ENCODE measurements at regions not wholly inside any gene's neighbourhood (a gene's known extent, or its start where the extent isn't known, plus 50 kb on each side); places are given as distances from the start of the nearest gene placed in this dataset.

GRCh38 chr12:113610698-113611097 lies 139.0 kb upstream of the LHX5 start:
- no peak for DNase-seq

DNA sequence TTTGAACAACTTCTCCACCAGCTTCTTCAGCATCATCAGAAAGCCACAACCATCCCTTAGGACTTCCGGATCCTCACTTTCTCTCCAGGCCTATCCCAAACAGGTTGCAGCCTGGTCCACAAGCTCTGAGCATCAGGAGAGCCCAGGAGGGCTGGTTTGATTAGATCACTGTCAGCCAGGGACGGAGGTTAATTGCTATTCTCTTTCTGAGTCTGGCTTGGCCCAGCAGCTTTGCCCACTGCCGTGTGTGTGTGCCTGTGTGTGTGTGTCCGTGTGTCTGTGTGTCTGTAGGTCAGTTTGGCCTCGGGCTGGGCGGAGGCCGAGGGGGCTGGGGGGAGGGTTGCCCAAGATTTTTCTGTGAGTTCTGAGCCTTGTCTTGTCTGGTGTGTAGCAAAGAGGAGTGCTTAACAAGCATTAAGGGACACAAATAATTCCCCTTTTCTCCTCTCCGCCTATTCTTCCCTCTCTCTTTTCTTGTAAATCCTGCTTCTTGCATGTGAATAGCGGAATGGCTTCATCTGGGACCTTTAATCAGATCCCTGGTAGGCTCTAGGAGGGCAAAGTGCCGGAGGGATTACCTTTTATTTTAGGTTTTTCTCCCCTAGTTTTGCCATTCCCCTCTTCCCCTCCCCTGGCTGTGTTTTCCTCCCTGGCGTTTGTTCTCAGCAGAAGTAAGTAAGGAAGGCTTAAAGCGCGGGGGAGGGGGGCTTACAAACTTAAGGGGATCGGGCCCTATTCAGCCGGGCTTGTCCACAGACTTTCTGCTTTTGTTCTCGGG lies 138.2 kb upstream of the LHX5 start:
- no peak for DNase-seq

DNA sequence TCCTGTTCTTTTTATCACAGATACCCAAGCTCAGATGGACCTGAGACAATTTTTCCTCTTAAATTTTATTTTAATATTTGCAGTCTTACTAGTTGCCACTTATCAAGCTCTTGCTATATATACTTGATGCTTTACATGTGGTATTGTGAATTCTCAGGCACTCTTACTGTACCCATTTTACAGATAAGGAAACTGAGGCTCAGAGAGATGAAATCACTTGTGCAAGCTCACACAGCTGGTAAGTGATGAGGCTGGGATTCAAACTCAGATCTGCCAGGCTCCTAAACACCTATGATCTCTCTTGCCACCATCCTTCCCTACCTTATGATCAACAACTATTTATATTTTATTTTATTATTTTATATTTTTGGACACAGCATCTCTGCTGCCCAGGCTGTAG lies 133.0 kb upstream of the LHX5 start:
- no peak for DNase-seq

- DNase-seq, result no peak
These were observed 130.1 kb upstream of the LHX5 start for GRCh38 chr12:113601656-113602263.

DNA sequence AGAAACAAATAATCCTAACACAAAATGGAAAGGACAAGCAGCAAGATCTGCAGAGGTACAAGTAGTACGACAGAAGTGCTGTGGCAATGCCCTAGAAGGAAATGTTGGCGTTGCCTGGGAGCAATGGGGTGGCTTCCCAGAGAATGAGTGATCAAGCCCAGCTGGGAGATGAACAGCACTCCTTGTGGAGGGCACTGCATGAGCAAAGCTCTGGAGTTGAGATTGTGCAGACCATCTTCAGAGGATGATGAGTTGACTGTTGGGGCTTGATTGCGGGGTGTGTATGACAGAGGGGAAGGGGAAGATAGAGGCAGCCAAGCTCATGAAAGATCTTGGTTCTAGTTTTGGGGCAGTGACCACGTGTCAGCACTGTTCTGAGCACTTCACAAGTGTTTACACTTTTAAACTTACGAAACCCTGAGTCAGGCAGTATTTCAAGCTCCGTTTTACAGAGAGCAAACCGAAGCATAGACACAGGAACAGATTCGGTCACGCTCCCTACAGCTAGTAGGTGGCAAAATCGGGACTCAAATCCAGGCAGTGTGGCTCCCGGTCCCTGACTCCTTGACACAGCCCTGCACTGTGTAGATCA lies 127.2 kb upstream of the LHX5 start:
- no peak for DNase-seq

GRCh38 chr12:113594967-113595366 lies 123.3 kb upstream of the LHX5 start:
- no peak for DNase-seq

GRCh38 chr12:113591480-113591974 lies 119.9 kb upstream of the LHX5 start:
- no peak for DNase-seq

GRCh38 chr12:113589437-113589836 lies 117.8 kb upstream of the LHX5 start:
- no peak for DNase-seq

DNA sequence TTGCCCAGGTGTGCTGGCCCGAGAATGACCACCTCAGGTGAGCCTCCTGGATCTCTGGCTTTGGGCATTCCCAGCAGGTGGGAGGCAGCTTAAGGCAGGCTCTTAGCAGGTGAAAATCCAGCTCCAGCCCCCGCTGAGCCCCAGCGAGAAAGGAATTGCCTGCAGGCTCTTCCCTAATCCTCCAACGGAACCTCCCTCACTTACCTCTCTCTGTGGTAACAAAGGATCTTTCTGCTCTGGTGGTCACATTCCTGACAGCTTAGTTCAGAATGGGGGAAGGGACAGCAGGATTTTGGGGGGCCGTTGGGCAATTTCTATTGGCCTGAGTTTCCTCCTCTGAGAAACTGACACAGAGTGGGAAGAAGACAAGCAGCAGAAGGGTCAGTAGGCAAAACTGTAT lies 116.0 kb upstream of the LHX5 start:
- no peak for DNase-seq

GRCh38 chr12:113586461-113586860 lies 114.8 kb upstream of the LHX5 start:
- DNase-seq, result no peak

DNA sequence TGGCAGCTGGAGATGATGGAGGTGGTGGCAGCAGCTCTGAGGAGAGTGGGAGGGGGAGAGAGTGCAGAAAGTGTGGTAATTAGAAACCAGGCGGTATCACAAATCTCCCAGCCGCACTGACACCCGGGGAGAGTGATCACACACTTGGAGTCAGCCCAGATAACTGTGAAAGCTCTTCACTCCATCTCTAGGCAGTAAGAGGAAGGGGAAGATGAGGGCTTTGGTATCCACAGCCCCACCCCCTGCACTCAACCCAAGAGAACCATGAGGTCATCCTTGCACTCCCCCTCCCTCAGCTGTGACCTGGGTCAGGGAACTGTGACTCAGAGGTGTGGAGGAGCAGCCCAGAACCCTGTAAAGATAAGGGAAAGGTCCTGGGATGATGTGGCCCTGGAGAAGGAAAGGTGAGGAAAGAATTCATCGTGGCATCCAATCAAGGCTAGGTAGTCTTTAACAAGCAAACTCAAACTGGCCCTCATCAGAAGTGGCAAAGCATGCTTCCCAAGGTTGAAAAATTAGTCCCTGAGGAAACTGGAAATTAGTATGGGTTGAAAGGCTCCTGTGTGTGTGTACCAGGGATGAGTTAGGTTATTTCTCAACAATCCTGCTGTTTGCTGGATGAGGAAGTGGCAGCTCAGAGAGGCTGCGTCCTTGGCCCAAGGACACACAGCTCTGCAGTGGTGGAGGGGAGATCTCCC lies 111.0 kb upstream of the LHX5 start:
- no peak for DNase-seq

DNA sequence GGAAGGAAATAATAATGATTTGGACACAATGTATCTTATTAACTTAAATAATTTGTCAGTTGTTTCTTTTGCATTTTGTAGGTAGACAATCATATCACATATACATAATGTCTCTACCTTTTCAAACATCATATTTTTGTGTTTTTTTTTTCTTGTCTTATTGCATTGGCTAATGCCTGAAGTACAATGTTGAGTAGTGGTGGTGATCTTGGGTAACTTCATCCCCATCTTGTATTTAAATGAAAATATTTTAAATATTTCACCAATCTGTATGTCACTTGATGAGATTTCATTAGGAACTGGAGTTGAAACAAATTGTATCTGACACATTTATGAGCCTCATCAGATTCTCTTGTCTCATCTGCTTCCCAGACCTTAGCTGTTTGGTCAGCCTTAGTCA lies 109.7 kb upstream of the LHX5 start:
- no peak for DNase-seq

GRCh38 chr12:113580437-113580836 lies 108.8 kb upstream of the LHX5 start:
- no peak for DNase-seq

DNA sequence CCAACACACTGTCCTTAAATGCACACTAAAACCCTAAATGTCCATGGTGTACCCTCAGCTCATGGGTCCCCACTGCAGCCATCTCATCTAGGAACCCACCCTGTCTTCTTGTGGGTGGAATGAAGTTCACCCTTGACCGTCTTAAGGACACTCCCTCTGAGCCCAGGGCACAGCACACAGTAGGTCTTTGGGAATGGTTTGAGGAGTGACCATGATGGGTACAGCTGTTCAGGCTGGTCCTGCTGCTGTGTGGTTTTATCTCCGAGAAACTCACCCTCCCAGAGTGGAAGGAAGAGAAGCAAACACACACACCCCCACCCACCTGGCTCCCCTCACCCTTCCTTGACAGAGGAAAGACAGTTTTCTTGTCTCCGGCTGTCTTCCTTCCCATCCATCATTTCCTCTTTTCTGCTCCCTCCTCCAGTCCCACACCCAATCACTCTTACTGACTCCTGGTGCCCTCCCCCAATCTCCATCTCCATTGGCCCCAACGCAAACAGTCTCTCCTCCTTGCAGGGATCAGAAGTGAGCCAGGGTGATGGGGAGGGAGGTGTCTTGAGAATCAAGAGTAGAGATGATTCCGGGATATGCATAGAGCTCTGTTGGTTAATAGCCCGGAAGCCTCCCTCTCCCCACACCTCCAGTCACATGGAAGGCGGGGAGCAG lies 105.9 kb upstream of the LHX5 start:
- no peak for DNase-seq

GRCh38 chr12:113575386-113575785 lies 103.7 kb upstream of the LHX5 start:
- DNase-seq, result no peak

GRCh38 chr12:113573148-113573547 lies 101.5 kb upstream of the LHX5 start:
- no peak for DNase-seq

DNA sequence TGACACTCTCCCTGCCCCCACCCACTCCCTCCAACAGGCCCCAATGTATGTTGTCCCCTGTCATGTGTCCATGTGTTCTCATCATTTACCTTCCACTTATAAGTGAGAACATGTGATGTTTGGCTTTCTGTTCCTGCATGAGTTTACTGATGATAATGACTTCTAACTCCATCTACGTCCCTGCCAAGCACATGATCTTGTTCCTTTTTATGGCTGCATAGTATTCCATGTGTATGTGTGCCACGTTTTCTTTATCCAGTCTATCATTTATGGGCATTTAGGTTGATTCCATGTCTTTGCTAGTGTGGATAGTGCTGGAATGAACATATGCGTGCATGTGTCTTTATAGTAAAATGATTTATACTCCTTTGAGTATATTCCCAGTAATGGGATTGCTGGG lies 100.0 kb upstream of the LHX5 start:
- DNase-seq, result no peak

DNA sequence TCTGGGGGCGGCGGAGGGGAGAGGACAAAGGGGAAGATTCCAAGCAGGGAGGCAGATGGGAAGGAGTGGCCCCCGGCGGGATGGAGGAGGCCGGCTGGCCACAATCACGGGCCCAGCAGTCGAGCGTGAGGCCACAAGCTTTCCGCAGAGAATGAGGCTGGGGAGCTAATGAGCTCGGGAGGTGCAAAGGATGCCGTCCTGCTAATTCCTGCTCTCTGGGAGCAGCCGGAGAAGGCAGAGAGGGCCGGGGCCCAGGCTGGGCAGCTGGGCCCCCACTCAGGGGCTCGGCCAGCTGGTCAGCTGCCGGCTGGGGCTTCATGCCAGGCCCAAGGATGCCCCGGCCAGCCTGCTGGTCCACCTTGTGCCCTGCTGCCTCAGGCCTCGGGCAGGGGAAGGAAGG lies 98.1 kb upstream of the LHX5 start:
- no peak for DNase-seq

DNA sequence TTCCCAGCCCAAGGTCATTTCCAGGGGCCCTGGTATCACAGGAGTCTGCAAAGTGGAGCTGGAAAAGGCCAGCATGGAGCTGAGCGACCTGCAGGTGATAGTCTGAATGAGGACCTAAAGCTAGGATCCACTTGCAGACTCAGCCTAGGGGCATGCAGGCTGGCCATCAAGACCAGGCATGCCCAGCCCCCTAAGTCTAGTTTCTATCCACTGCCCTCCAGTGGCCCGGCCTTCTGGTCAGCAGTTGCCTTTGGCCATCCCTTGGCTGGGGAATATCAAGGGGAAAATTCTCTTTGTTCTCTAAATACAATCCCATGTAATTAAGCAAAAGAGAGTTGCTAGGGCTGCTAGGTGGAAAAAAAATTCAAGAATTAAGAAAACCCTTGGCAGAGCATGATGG lies 96.3 kb upstream of the LHX5 start:
- DNase-seq, result no peak

GRCh38 chr12:113565368-113565767 lies 93.7 kb upstream of the LHX5 start:
- no peak for DNase-seq

DNA sequence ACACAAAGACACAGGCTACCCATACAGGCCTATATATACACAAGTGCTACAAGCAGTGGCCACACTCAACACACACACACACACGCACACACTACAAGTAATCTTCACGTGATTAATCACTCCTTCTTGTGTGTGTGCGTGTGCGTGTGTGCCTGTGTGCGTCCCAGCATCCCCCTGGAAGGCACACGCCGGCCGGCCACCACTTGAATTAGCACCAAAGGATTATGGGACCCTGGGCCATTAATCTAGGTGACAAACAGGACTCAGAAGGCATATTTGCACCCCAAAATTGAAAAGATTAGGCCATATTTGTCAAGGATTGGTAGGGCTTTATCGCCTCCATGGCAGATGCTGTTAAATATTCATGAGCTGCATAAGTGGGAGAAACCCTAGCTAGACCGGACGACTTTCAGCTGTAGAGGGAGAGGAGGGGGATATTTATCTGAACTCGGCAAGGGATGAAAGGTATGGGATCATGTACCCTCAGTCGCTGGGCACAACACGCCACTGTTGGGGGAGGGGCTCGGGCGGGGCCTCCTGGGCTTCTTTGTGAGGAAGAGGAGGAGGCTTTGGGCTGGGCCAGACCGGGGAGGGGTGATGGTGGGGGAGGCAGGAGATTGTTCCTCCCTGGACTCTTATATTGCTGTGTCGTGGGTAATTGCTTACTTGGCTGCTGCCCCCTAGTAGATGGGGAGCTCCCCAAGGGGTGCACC lies 89.6 kb upstream of the LHX5 start:
- DNase-seq, result no peak

- no peak for DNase-seq
These were observed 87.8 kb upstream of the LHX5 start for GRCh38 chr12:113559466-113559865.

Measured in fibroblast of upper back skin (primary cell).